G401 (cell line): ENCODE measurements at regions not wholly inside any gene's neighbourhood (a gene's known extent, or its start where the extent isn't known, plus 50 kb on each side); places are given as distances from the start of the nearest gene placed in this dataset.
"Not testable (repeated sequence)": the region's sequence is repeated elsewhere in the genome, so short reads cannot be mapped to it uniquely, and the experiment has no call there.

Experiments
- DNase-seq: peaks from one replicate; pipeline ENCODE4 v3.0.0-alpha.2; 2015; ENCODE audit warnings: low spot score
- in situ Hi-C: cut with HindIII; loops from 2 replicates; pipeline ENCODE4 v1.10.0; 2016; ENCODE audit warnings: low sequenced_read_pairs, mixed read lengths

- in situ Hi-C loops: no loop called here
- DNase-seq: no peak
These were observed 113.7 kb upstream of the ZKSCAN2 start for GRCh38 chr16:25371342-25371741.

DNA sequence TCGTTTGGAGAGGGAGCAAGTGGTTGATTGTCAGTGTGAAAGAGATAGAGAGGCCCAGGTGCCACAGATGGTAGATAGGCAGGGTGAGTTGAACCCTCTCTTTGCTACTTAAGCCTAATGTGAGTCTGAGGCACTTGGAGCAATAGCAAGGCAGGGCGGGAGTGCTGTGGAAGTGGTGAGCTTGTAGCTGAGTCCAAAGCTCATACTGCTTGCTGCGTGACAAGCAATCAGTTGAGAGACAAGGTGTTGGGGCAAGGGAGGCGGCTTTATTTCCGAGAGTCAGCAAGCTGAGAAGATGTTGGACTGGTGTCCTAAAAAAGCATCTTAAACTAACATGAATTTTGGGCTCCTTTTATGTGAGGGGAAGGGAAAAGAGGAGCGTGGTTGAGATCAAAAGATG is 112.9 kb upstream of the ZKSCAN2 start:
- no peak for DNase-seq
- in situ Hi-C loops: no loop called here

- in situ Hi-C loops: no loop called here
- DNase-seq: no peak
These were observed 110.3 kb upstream of the ZKSCAN2 start for GRCh38 chr16:25367773-25368524.

- DNase-seq: no peak
- in situ Hi-C loops: no loop called here
These were observed 108.4 kb upstream of the ZKSCAN2 start for GRCh38 chr16:25366078-25366477.

- in situ Hi-C loops, DNase-seq: not testable (repeated sequence)
These were observed 101.9 kb upstream of the ZKSCAN2 start for GRCh38 chr16:25359516-25359915.

- DNase-seq: no peak
- in situ Hi-C loops: no loop called here
These were observed 86.4 kb upstream of the ZKSCAN2 start for GRCh38 chr16:25344006-25344405.

DNA sequence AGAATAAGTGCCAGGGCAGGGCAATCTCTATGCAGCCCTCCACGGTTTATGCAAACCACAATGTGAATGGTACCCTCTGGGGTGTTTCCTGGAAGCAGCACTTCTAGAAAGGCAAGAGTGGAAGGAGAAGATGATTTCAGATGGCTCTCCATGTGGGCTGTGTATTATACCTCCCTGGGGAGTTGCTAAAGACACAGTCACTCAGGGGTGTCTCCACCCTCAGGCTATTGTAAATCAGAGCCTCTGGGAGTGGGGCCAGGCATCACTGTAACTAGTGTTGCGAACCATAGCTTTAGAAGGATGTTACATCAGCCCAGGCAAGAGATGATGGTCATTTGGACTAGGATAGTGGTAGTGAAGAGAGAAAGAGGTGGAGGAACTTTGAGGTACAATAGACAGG is 83.3 kb upstream of the ZKSCAN2 start:
- in situ Hi-C loops: no loop called here
- no peak for DNase-seq

- no peak for DNase-seq
- in situ Hi-C loops: no loop called here
These were observed 60.2 kb upstream of the ZKSCAN2 start for GRCh38 chr16:25317732-25318316.

- DNase-seq: no peak
- in situ Hi-C loops: no loop called here
These were observed 54.3 kb upstream of the ZKSCAN2 start for GRCh38 chr16:25311950-25312349.

DNA sequence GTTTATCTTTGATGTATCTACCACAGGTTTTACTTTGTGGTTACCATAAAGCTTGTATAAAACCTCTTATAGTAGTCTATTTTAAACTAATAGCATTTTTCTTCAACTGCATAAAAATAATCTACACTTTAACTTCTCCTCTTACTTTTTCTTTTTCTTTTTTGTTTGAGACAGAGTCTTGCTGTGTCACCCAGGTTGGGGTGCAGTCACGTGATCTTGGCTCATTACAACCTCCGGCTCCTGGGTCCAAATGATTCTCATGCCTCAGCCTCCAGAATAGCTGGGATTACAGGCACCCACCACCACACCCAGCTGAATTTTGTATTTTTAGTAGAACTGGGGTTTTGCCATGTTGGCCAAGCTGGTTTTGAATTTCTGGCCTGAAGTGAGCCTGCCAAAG is 53.4 kb upstream of the ZKSCAN2 start:
- in situ Hi-C loops: no loop called here
- DNase-seq: no peak
